Fibroblast of skin of abdomen (primary cell): ENCODE measurements at regions not wholly inside any gene's neighbourhood (a gene's known extent, or its start where the extent isn't known, plus 50 kb on each side); places are given as distances from the start of the nearest gene placed in this dataset.

ENCODE experiments used
- DNase-seq: peaks from one replicate; pipeline ENCODE4 v3.0.0-alpha.2; 2013

GRCh38 chr14:58815794-58816193, 178.0 kb downstream of the DACT1 start:
- DNase-seq, result peak; percentile 83

- no peak for DNase-seq
These were observed 178.8 kb downstream of the DACT1 start for GRCh38 chr14:58816416-58817115.

GRCh38 chr14:58817846-58818245, 180.1 kb downstream of the DACT1 start:
- DNase-seq, result peak; percentile 87

GRCh38 chr14:58820032-58820431, 182.3 kb downstream of the DACT1 start:
- DNase-seq, result no peak

- no peak for DNase-seq
These were observed 183.7 kb downstream of the DACT1 start for GRCh38 chr14:58821421-58821820.

- no peak for DNase-seq
These were observed 185.1 kb downstream of the DACT1 start for GRCh38 chr14:58822856-58823255.

- DNase-seq, result no peak
These were observed 185.6 kb downstream of the DACT1 start for GRCh38 chr14:58823312-58823711.

GRCh38 chr14:58824106-58824505, 186.3 kb downstream of the DACT1 start:
- peak; percentile 42 for DNase-seq

GRCh38 chr14:58824796-58825195, 187.0 kb downstream of the DACT1 start:
- DNase-seq, result no peak

GRCh38 chr14:58825606-58826005, 187.8 kb downstream of the DACT1 start:
- no peak for DNase-seq

- DNase-seq, result no peak
These were observed 189.3 kb downstream of the DACT1 start for GRCh38 chr14:58826845-58827686.

GRCh38 chr14:58828298-58828697, 190.5 kb downstream of the DACT1 start:
- DNase-seq, result no peak

- DNase-seq, result no peak
These were observed 191.8 kb downstream of the DACT1 start for GRCh38 chr14:58829594-58829993.

- no peak for DNase-seq
These were observed 192.4 kb downstream of the DACT1 start for GRCh38 chr14:58830121-58830520.

- DNase-seq, result no peak
These were observed 194.3 kb downstream of the DACT1 start for GRCh38 chr14:58832095-58832521.

- DNase-seq, result no peak
These were observed 196.0 kb downstream of the DACT1 start for GRCh38 chr14:58833634-58834378.

GRCh38 chr14:58836303-58836974, 198.7 kb downstream of the DACT1 start:
- no peak for DNase-seq

GRCh38 chr14:58839233-58839632, 201.5 kb downstream of the DACT1 start:
- DNase-seq, result no peak

GRCh38 chr14:58844544-58844943, 206.8 kb downstream of the DACT1 start:
- no peak for DNase-seq

GRCh38 chr14:58846682-58847465, 209.1 kb downstream of the DACT1 start:
- DNase-seq, result no peak

GRCh38 chr14:58848365-58848764, 210.6 kb downstream of the DACT1 start:
- no peak for DNase-seq

GRCh38 chr14:58849601-58850000, 211.8 kb downstream of the DACT1 start:
- DNase-seq, result no peak
